ENCODE measurements at regions not wholly inside any gene's neighbourhood (a gene's known extent, or its start where the extent isn't known, plus 50 kb on each side); places are given as distances from the start of the nearest gene placed in this dataset.
"Not testable (repeated sequence)": the region's sequence is repeated elsewhere in the genome, so short reads cannot be mapped to it uniquely, and the experiment has no call there.

GRCh38 chr10:131822013-131822691, 78.7 kb upstream of the PPP2R2D start:
- TF ChIP-seq CTCF (IDR thresholded peaks at IDR 0.05; ENCODE audit: insufficient read depth, low read depth, low read length, missing control alignments), result no peak
- no peak overlapping the region for H3K4me3 ChIP-seq (ENCODE audit: low read depth, low read length)
- no peak for DNase-seq (ENCODE audit: low read depth)

- DNase-seq (ENCODE audit: low read depth), result no peak
- no peak for TF ChIP-seq CTCF (IDR thresholded peaks at IDR 0.05; ENCODE audit: insufficient read depth, low read depth, low read length, missing control alignments)
- no peak overlapping the region for H3K4me3 ChIP-seq (ENCODE audit: low read depth, low read length)
These were observed 78.0 kb upstream of the PPP2R2D start for GRCh38 chr10:131822692-131823245.

- H3K4me3 ChIP-seq (ENCODE audit: low read depth, low read length); DNase-seq (ENCODE audit: low read depth): not testable (repeated sequence)
These were observed 77.2 kb upstream of the PPP2R2D start for GRCh38 chr10:131823601-131824099.

- no peak for DNase-seq (ENCODE audit: low read depth)
- TF ChIP-seq CTCF (IDR thresholded peaks at IDR 0.05; ENCODE audit: insufficient read depth, low read depth, low read length, missing control alignments), result no peak
- no peak overlapping the region for H3K4me3 ChIP-seq (ENCODE audit: low read depth, low read length)
These were observed 76.2 kb upstream of the PPP2R2D start for GRCh38 chr10:131824371-131825149.

- DNase-seq (ENCODE audit: low read depth), result no peak
- no peak overlapping the region for H3K4me3 ChIP-seq (ENCODE audit: low read depth, low read length)
- no peak for TF ChIP-seq CTCF (IDR thresholded peaks at IDR 0.05; ENCODE audit: insufficient read depth, low read depth, low read length, missing control alignments)
These were observed 75.5 kb upstream of the PPP2R2D start for GRCh38 chr10:131825150-131825848.

GRCh38 chr10:131825960-131826650, 74.7 kb upstream of the PPP2R2D start:
- no peak for TF ChIP-seq CTCF (IDR thresholded peaks at IDR 0.05; ENCODE audit: insufficient read depth, low read depth, low read length, missing control alignments)

More at GRCh38 chr10:131825960-131826650, 74.7 kb upstream of the PPP2R2D start:
- H3K4me3 ChIP-seq (ENCODE audit: low read depth, low read length), result no peak overlapping the region
- no peak for DNase-seq (ENCODE audit: low read depth)
